GM21529 (cell line): ENCODE measurements at regions not wholly inside any gene's neighbourhood (a gene's known extent, or its start where the extent isn't known, plus 50 kb on each side); places are given as distances from the start of the nearest gene placed in this dataset.

ENCODE experiments used
- ATAC-seq: cut with Tn5 transposase; IDR thresholded peaks from one replicate; pipeline ENCODE4 v1.9.1; 2021; ENCODE audit not compliant: unreplicated experiment

GRCh38 chr2:18467749-18468360, 92.6 kb downstream of the RDH14 start:
- no peak for ATAC-seq

DNA sequence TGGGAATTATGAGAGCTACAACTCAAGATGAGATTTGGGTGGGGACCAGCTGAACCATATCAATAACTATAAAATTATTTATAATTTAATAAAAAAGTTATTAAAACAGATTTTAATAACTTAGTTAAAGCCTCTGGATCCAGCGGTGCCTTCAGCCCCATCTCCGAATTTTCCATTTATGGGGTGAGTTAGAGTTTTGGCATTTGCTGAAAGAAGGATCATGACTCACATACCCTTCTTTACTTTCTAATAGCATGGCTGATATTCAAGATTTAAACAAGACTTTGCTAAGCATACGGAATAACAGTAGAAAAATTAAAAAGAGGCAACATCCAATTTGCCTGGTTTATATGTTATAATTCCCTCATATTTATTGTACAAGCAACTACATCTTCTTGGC, 94.5 kb downstream of the RDH14 start:
- no peak for ATAC-seq

DNA sequence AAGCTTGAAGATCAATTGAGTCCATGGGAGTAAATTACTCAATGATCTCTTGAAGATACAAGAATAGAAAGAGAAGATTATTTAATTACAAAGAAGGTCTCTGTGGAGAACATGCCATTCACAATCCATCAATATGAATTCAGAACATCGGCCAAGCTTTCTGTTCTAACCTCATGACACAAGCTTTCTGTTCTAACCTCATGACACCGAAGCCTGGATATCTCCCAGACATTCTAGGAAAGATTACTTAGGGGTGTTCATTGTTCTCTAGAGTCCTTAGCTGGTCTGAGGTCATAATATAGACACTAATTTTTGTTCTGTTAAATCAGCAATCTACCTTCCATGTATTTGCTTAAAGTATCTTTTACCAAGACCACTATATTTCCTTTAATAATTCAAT, 95.5 kb downstream of the RDH14 start:
- ATAC-seq = no peak

GRCh38 chr2:18456026-18456425, 104.4 kb downstream of the RDH14 start:
- no peak for ATAC-seq

- ATAC-seq = no peak
Observed at GRCh38 chr2:18455236-18455862, 105.1 kb downstream of the RDH14 start.

GRCh38 chr2:18454692-18455235, 105.7 kb downstream of the RDH14 start:
- no peak for ATAC-seq

DNA sequence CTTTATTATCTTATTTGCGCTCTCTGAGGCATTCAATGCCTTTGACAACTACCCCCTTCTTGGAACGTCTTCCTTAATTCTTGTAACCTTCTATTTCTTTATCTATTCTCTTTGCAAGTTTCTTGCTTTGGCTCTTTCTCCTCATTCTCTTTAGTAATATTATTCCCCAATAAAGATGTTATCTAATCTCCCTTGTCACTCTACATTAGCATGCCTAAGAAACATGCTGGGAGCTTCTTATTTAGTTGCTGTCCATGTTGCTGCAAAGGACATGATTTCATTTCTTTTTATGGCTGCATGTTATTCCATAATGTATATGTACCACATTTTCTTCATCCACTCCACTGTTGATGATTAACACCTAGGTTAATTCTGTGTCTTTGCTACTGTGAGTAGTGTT, 113.7 kb downstream of the RDH14 start:
- ATAC-seq = no peak

- ATAC-seq = no peak
Observed at GRCh38 chr2:18445433-18446320, 114.8 kb downstream of the RDH14 start.

DNA sequence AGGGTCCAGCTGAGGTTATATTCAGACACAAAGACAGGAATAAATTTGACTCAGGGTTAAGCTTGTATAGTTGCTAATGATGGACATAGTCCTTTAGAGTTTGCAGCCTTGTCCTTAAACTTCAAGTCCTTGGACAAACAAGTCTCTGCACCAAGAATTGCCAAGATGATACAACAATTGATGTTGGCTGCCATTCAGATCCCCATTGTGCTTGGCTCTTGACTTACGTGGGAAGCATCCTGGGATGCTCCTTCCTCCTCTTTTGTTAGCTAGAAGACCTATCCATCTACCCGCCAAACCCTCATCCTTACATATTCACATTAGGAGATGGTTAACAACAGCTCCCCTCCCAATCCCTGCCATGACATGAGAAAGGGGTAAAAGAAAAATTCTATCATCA, 115.6 kb downstream of the RDH14 start:
- no peak for ATAC-seq

- no peak for ATAC-seq
Observed at GRCh38 chr2:18441583-18441982, 118.9 kb downstream of the RDH14 start.

DNA sequence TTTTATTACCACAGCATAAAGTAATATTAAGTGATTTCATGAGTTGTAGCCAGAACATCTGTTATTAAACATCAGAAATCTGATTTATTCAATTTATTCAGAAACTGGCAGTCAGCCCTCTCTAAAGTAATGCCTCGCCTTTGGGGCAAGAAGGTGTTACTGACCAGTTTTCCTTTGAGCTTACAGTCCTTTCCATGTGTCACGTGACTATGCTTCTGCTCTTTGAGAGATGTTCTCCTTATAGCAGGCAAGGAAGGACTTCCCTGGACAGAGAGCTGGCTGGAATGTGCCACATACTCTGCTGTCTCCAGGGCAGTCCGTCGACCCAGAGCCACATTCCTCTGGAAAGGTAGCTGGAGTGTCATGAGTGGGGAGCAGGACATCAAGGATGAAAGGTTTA, 119.7 kb downstream of the RDH14 start:
- ATAC-seq = no peak

GRCh38 chr2:18440141-18440661, 120.3 kb downstream of the RDH14 start:
- no peak for ATAC-seq

DNA sequence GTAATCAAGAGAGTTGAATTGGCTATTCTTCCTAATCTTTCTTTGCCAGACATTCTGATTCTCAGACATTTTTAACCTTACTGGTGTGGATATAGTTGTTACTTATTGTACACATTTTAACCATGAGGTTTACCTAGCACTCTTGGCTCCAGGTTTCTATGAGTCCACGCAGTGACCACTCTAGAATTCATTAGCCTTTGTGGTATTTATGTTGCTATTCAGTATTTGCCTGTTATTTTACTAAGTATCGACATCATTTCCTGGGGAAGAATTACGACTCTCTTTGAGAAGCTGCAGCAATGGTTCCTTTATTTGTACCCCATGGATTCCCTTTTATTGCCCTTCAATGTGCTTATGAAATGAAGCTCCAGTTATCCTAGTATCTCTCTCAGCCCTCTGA, 120.7 kb downstream of the RDH14 start:
- ATAC-seq = no peak

- no peak for ATAC-seq
Observed at GRCh38 chr2:18437909-18438308, 122.5 kb downstream of the RDH14 start.

- ATAC-seq = no peak
Observed at GRCh38 chr2:18436503-18437005, 123.9 kb downstream of the RDH14 start.

DNA sequence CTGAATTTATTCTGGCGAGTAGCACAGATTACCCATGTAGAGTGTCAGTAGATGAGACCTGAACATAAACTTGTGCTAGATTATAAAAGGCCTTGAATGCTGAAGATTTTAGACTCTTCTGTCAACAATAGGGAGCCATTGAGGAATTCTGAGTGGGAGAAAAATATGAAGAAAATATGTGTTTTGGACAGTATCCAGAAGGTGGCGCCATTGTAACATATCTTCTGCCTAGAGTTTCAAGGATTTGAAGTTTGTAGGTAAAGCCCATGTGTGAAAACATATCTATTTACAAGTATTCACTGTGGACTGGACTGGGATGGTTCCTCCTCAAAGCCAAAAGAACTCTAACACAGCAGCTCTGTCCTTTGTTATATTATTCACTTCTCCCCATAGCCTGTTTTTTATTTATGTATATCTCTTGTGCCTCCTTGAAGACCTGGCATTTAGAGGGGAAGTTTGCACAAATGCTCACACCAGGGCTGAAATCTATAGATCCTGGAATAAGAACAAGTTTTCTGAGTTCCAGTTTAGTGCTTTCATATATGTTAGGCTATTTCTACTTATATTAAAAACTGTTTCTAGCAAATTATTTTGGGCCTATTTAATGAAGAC, 124.9 kb downstream of the RDH14 start:
- ATAC-seq = no peak

DNA sequence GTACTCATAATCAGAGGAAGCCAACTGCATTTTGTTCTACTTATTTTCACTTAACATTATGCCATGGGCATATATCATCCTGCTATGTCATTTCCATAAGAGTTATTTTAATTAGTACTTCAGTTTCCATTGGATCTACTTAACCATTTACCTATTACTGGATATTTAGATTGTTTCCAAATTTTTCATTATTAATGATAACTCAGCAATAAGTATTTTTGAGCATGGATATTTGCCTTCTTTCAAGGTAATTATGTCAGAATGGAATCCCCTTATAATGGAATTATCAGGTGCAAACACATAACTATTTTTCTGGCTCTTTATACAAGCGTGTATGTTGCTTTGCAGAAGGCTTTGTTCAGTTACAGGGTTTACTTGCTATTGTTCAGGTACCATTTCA, 126.6 kb downstream of the RDH14 start:
- ATAC-seq = no peak

DNA sequence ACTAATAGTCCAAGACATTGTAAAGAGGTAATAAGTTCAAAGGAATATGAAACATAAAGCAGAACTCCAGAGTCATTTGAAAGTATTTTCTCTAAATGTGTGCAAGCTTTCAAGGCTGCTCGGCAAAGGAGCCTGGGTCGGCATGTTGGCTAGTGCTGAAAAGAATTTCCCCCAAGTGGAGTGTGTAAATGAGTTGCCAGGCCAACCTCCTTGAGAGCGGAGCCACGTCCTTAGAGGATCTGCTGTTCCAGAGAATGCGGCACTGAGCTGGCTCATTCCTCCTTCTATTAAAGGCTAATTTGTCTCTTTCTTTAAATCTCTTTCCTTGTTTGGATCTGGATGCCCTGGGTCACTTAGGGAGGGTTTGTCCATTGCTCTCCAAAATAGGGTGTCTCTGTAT, 127.5 kb downstream of the RDH14 start:
- no peak for ATAC-seq

DNA sequence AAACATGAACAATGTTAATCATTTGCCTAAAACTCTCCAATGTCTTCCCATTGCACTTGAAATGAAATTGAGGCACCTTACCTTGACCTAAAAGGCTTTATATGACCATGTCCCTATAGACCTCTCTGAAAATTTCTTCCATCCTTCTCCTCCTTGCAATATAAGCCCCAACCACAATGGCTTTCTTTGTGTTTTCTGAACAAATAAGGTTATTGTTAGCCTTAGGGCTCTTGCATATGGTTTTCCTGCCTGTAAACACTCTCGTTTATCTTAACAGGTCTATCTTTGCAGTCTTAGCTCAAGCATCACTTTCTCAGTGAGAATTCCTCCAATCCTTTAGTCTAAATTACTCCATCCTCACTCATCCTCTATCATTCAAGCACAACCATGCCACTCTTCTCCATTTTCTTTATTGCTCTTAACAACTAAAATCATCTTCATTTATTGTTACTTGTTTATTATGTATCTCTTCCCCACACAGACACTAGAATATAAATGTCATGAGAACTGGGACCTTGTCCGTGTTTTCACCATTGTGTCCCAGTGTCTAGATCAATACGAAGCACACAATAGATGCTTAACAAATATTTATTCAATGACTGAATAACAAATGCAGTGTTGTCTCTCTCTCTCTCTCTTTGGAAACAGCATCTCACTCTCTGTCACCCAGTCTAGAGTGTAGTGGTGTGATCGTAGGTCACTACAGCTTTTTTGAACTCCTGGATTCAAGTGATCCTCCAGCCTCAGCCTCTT, 129.3 kb downstream of the RDH14 start:
- ATAC-seq = no peak

DNA sequence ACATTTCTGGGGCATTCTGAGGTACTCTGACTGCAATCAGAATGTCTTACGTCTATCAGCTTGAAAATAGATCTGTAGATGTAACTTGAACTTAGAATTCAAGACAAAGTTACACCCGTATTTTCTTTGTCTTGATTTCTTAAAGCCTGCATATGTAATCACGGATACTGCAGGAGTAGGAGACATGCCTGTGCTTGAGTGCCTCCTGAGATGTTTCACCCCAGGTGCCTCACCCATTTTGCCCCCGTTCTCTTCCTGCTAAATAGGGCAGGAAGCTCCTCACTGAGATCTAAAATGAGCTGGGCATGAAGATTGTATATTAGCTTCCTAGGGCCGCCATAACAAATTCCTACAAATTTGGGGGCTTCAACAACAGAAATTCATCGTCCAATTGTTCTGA, 131.9 kb downstream of the RDH14 start:
- no peak for ATAC-seq
